ENCODE measurements at regions not wholly inside any gene's neighbourhood (a gene's known extent, or its start where the extent isn't known, plus 50 kb on each side); places are given as distances from the start of the nearest gene placed in this dataset.

DNA sequence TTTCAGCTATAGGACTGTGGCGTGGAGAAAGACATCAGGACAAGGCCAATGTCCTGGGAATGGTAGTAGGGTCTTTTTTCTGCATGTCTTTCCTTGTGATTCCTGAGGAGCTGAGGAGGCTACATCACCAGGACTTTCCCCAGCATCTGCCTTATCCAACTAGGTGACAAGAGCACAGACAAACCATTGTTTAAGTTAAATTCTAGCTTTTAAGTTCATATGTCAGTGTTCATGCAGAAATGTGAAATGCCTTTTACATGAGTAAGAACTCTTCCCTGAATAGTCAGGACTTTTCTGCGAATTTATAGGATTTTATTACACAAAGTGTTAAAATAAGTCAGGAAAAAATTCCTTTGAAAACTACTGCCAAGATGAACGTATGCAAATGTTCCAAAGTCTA, 154.2 kb downstream of the PTGER3 start:
- no peak for TF ChIP-seq CTCF (IDR thresholded peaks at IDR 0.05)
- no peak for TF ChIP-seq POLR2A (IDR thresholded peaks at IDR 0.05)

Measured in gastroesophageal sphincter (tissue), 3 donors.